NCI-H526 (cell line): ENCODE measurements at regions not wholly inside any gene's neighbourhood (a gene's known extent, or its start where the extent isn't known, plus 50 kb on each side); places are given as distances from the start of the nearest gene placed in this dataset.

Experiments used
- DNase-seq, 2 experiments: peaks; one replicate each; lab custom pipeline; 2025; lab: John Stamatoyannopoulos, UW

- DNase-seq, result no peak
Measured at GRCh38 chr18:59758106-59758505, 60.9 kb upstream of the CCBE1 start.

- no peak for DNase-seq
Measured at GRCh38 chr18:59752666-59753065, 55.4 kb upstream of the CCBE1 start.

GRCh38 chr18:59751186-59751585 is 54.0 kb upstream of the CCBE1 start:
- DNase-seq, result no peak

GRCh38 chr18:59748628-59749360 is 51.6 kb upstream of the CCBE1 start:
- no peak for DNase-seq
